ENCODE measurements at regions not wholly inside any gene's neighbourhood (a gene's known extent, or its start where the extent isn't known, plus 50 kb on each side); places are given as distances from the start of the nearest gene placed in this dataset.
"Not testable (repeated sequence)": the region's sequence is repeated elsewhere in the genome, so short reads cannot be mapped to it uniquely, and the experiment has no call there.

GRCh38 chr20:39716796-39717341 lies 754.7 kb downstream of the DHX35 start:
- FAIRE-seq (no peak), DNase-seq (ENCODE audit: extremely low spot score, insufficient read length, low read depth) (no peak)

GRCh38 chr20:39713076-39713840 lies 751.1 kb downstream of the DHX35 start:
- FAIRE-seq: no peak
- no peak for DNase-seq (ENCODE audit: extremely low spot score, insufficient read length, low read depth)

GRCh38 chr20:39706184-39706663 lies 744.1 kb downstream of the DHX35 start:
- FAIRE-seq (no peak), DNase-seq (ENCODE audit: extremely low spot score, insufficient read length, low read depth) (no peak)

GRCh38 chr20:39705032-39705431 lies 742.9 kb downstream of the DHX35 start:
- FAIRE-seq (no peak), DNase-seq (ENCODE audit: extremely low spot score, insufficient read length, low read depth) (no peak)

DNA sequence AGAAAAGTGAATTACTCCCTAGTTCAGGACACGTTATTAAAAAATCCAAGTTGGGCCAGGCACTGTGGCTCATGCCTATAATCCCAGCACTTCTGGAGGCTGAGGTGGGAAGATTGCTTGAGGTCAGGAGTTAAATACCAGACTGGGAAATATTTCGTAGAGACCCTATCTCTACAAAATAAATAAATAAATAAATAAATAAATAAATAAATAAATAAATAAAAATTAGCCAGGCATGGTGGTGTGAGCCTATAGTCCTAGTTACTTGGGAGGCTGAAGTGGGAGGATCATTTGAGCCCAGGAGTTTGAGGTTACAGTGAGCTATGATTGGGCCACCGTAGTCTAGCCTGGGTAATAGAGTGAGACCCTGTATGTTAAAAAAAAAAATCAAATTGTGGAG lies 741.2 kb downstream of the DHX35 start:
- not testable (repeated sequence) for DNase-seq (ENCODE audit: extremely low spot score, insufficient read length, low read depth); FAIRE-seq

GRCh38 chr20:39702701-39703349 lies 740.7 kb downstream of the DHX35 start:
- no peak for DNase-seq (ENCODE audit: extremely low spot score, insufficient read length, low read depth)
- no peak for FAIRE-seq

DNA sequence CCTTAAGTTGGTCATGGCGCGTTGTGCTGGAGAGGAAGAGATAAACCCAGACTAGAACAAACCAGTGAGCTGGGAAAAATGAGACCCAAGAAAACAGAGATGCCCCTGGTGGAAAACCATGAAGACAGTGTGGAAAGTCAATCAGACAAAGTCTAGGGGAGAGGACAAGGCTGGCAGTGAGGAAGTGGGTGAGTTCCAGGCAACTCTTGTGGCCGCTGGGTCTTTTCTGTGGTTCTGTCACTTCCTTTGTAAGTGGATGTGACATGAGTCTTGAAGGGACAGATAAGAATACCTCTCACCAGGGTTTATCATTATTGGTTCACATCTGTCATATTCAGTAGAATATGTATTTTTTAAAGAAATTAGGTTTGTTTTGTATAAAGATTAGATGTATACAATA lies 738.4 kb downstream of the DHX35 start:
- DNase-seq (ENCODE audit: extremely low spot score, insufficient read length, low read depth): no peak
- no peak for FAIRE-seq

GRCh38 chr20:39699166-39699725 lies 737.1 kb downstream of the DHX35 start:
- FAIRE-seq: no peak
- DNase-seq (ENCODE audit: extremely low spot score, insufficient read length, low read depth): no peak

DNA sequence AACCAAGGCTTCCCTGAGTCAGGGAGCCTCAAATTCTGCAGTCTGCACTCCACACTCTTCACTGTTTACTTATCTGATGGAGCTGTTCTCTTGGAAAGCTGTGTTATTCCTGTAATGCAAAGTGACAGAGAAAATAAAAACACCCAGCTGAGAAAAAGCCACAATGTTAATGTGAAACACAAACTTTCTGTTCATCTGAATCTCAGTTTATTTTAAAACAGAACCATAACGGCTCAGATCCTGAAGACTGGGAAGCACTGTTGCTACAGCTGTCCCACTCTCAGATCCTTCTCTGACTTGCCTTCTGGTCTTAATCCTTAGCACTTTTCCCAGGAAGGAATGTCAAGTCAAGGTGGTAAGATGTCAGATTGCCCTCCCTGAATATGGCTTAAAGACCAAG lies 736.6 kb downstream of the DHX35 start:
- FAIRE-seq (no peak), DNase-seq (ENCODE audit: extremely low spot score, insufficient read length, low read depth) (no peak)

DNA sequence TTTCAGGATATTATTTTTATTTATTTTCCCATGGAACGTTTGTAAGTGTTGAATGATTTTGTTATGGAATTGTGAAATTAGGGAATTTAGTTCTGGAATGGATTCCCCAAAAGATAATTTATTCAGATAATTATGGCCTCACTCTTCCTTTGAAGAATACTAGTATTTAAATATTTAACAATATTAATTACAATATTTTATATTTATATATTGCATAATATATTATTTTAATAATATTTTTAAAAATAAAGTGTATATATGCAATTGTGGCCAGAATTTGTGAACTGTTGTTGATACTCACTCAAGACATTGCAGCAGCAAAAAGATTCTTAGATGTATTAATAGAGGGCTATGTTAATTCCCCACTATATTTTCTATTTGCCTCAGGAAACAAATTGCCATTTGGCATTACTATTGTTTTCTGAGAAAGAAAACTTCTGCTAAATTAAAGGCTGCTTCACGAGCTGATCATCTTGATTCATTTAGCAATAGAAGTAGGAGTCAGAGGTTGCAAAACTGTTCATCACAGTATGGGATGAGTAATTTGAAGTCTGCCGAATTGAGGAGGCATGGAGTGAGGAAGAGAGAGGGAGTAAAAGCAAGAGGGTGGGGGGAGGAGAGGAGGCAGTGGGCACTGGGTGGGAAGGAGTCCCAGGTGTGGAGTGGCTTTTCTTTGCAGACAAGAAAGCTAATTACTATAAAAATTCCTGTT lies 729.2 kb downstream of the DHX35 start:
- no peak for FAIRE-seq
- DNase-seq (ENCODE audit: extremely low spot score, insufficient read length, low read depth): no peak

- FAIRE-seq (no peak), DNase-seq (ENCODE audit: extremely low spot score, insufficient read length, low read depth) (no peak)
These were observed 714.8 kb downstream of the DHX35 start for GRCh38 chr20:39676857-39677391.

- DNase-seq (ENCODE audit: extremely low spot score, insufficient read length, low read depth) (no peak), FAIRE-seq (no peak)
These were observed 714.1 kb downstream of the DHX35 start for GRCh38 chr20:39676241-39676640.

DNA sequence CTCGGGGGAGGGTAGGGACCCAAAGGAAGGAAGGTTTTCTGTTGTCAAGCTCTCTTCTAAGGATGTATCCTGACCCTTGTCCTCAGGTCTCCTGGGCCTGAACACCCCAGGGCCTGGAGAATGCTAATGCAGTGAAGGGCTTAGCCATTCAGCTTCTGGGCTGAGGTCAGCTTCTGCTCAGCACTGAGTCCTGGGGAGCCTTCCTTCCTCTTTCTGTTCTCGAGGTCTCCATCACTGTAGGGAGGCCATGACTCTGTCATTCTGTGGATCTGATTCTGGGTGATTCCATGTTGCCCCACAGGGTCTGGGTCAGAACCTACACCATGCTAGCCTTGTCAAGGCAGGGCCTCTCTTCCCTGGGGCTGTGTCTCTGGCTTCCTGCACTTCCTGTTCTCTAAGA lies 712.7 kb downstream of the DHX35 start:
- FAIRE-seq: no peak

GRCh38 chr20:39670988-39671387 lies 708.8 kb downstream of the DHX35 start:
- FAIRE-seq (peak; percentile 65), DNase-seq (ENCODE audit: extremely low spot score, insufficient read length, low read depth) (no peak)

More for the DNA sequence above, 712.7 kb downstream of the DHX35 start:
- DNase-seq (ENCODE audit: extremely low spot score, insufficient read length, low read depth): no peak

DNA sequence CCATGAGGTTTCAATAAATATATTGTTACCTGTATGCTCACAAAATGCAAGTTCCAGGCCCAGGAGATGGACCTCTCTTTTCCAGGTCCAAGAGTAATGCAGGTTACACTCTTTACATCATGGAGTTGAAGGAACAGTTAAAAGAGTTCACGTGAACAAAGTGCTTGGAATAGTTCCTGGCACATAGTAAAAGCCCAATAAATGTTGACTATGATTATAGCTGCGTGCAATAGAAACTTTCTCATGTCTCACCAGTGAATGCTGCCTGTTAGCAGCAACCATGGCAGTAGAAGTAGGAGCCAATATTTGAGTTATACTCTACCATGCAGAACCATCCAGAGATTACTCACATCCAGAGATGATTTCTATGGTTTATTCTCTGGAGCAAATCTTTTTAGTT lies 707.5 kb downstream of the DHX35 start:
- FAIRE-seq (no peak), DNase-seq (ENCODE audit: extremely low spot score, insufficient read length, low read depth) (no peak)

DNA sequence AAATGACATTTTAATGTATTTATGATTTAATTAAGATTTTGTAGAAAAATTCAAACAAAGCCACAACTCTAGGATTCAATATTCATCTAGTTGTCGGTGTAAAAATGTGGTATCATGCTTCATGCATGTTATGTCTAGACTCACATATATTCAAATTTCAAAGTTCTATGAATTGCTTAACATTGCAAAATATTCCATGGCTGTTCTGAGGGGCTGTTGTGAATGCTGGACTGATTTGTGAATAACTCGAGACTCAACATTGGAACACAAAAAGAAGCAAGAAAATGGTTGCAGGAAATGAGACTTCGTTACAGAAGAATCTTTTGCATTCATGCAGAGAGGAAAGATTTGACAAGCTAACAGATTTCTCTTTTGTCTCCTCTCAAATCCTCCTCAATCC lies 705.9 kb downstream of the DHX35 start:
- FAIRE-seq (no peak), DNase-seq (ENCODE audit: extremely low spot score, insufficient read length, low read depth) (no peak)

GRCh38 chr20:39661833-39662232 lies 699.7 kb downstream of the DHX35 start:
- DNase-seq (ENCODE audit: extremely low spot score, insufficient read length, low read depth) (no peak), FAIRE-seq (no peak)

DNA sequence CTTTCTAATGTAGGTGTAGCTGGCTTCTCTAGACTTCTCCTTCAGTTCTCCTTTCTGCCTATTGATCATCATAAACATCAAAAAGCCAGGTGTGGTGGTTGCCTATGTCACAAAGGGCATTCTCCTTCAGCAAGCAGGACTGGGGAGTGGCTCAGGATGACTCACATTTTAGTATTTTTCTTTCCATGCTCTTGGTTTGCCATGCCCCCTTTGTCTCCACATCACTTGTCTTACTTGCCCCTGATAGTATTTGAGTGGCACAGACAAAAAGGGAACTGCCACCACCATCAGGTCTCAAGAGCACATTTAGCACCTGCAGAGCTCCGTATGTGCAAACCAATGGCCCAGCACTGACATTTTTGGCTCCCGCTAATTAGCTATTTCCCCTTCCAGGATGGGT lies 698.8 kb downstream of the DHX35 start:
- no peak for FAIRE-seq
- DNase-seq (ENCODE audit: extremely low spot score, insufficient read length, low read depth): no peak

DNA sequence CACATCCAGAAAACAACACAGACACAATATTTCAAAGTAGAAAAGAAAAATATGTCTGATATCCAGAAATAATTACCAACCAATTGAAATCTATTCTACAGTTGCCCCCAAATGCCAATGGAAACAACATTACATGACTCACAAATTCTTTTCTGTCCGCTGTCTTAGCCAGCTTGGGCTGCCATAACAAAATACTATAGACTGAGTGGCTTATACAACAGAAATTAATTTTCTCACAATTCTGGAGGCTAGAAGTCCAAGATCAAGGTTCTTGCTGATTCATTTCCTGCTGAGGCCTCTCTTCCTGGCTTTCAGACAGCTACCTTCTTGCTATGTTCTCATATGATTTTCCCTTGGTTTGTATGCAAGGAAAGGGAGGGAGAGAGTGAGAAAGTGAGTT lies 698.1 kb downstream of the DHX35 start:
- DNase-seq (ENCODE audit: extremely low spot score, insufficient read length, low read depth) (no peak), FAIRE-seq (no peak)

Measured in GM18507 (cell line).